Suprapubic skin (tissue), 4 donors: ENCODE measurements at regions not wholly inside any gene's neighbourhood (a gene's known extent, or its start where the extent isn't known, plus 50 kb on each side); places are given as distances from the start of the nearest gene placed in this dataset.

Source experiments
- POLR2A ChIP-seq, 2 donors: fragments of 450-650 bp; IDR thresholded peaks; one replicate each; pipeline ENCODE4 v1.6.1; 2017; ENCODE audit warnings: antibody characterized with exemption in 2 of 2, mild to moderate bottlenecking in 2 of 2, moderate library complexity in 2 of 2
- POLR2AphosphoS5 ChIP-seq, 3 donors: sonication (generic); formaldehyde crosslinking; IDR thresholded peaks; one replicate each; pipeline ENCODE4 v1.6.1; 2017; ENCODE audit warnings: antibody characterized with exemption in 3 of 3
- TF ChIP-seq, protein P1 (sequence below), 2 donors: fragments of 200-600 bp in 1 of 2; fragments of 450-650 bp in 1 of 2; sonication (generic) in 1 of 2; IDR thresholded peaks; one replicate each; pipeline ENCODE4 v1.5.1; 2016 to 2019; ENCODE audit warnings: antibody characterized with exemption in 2 of 2, mild to moderate bottlenecking in 1 of 2, moderate library complexity in 1 of 2

GRCh38 chr2:196404276-196404675 is 232.9 kb upstream of the STK17B start:
- TF ChIP-seq POLR2AphosphoS5 (IDR thresholded peaks at IDR 0.05) (no peak), POLR2A (IDR thresholded peaks at IDR 0.05) (no peak)
- TF ChIP-seq, protein P1, sequence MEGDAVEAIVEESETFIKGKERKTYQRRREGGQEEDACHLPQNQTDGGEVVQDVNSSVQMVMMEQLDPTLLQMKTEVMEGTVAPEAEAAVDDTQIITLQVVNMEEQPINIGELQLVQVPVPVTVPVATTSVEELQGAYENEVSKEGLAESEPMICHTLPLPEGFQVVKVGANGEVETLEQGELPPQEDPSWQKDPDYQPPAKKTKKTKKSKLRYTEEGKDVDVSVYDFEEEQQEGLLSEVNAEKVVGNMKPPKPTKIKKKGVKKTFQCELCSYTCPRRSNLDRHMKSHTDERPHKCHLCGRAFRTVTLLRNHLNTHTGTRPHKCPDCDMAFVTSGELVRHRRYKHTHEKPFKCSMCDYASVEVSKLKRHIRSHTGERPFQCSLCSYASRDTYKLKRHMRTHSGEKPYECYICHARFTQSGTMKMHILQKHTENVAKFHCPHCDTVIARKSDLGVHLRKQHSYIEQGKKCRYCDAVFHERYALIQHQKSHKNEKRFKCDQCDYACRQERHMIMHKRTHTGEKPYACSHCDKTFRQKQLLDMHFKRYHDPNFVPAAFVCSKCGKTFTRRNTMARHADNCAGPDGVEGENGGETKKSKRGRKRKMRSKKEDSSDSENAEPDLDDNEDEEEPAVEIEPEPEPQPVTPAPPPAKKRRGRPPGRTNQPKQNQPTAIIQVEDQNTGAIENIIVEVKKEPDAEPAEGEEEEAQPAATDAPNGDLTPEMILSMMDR (IDR thresholded peaks at IDR 0.05) = no peak
